ENCODE measurements at regions not wholly inside any gene's neighbourhood (a gene's known extent, or its start where the extent isn't known, plus 50 kb on each side); places are given as distances from the start of the nearest gene placed in this dataset.
A peak's percentile ranks its signal among the peaks of the same experiment; 100 is the strongest.

DNA sequence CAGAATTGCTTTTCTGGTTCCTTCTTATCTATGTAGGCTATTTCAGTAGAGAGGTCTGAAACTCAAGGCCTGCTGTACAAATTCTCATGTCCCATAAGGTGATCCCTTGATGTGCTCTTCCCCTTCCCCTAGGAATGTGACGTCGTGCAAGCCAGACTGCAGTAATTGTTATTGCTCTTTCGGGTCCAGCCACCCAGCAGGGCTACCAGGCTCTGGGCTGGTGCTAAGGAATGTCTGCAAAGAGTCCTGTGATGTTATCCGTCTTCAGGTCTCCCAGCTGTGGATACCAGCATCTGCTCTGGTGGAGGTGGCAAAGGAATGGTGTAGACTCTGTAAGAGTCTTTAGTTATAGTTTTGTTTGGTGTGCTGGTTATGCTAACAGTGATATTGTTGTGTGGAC, 378.7 kb downstream of the C4orf33 start:
- no peak overlapping the region for H3K4me2 ChIP-seq
- no peaks in the 10 kb centered on the region for H3K4me1 ChIP-seq (ENCODE audit: low read depth, poor library complexity, severe bottlenecking)
- no peak for TF ChIP-seq CTCF (conservative IDR thresholded peaks at IDR 0.05; ENCODE audit: low read depth, low read length)
- H3K79me2 ChIP-seq (ENCODE audit: insufficient read depth, low read depth): no peaks in the 10 kb centered on the region
- no peaks in the 10 kb centered on the region for H3K36me3 ChIP-seq (ENCODE audit: insufficient read depth)
- H3K27ac ChIP-seq: no peak overlapping the region
- H3K4me3 ChIP-seq (IDR thresholded peaks at IDR 0.05; ENCODE audit: insufficient read depth, low read depth, low read length): no peak overlapping the region
- no peak overlapping the region for H2AFZ ChIP-seq (ENCODE audit: low read depth)
- no peak overlapping the region for H3K9ac ChIP-seq
- no peaks in the 10 kb centered on the region for H3K27me3 ChIP-seq (ENCODE audit: insufficient read depth, low read depth)
- H4K20me1 ChIP-seq (ENCODE audit: insufficient read depth): no peaks in the 10 kb centered on the region

GRCh38 chr4:129481107-129481506, 385.2 kb downstream of the C4orf33 start:
- H3K4me1 ChIP-seq (ENCODE audit: low read depth, poor library complexity, severe bottlenecking): no peaks in the 10 kb centered on the region
- no peak overlapping the region for H3K9ac ChIP-seq
- no peak overlapping the region for H3K4me2 ChIP-seq
- no peaks in the 10 kb centered on the region for H3K79me2 ChIP-seq (ENCODE audit: insufficient read depth, low read depth)
- H4K20me1 ChIP-seq (ENCODE audit: insufficient read depth): no peaks in the 10 kb centered on the region
- H2AFZ ChIP-seq (ENCODE audit: low read depth): no peak overlapping the region
- H3K36me3 ChIP-seq (ENCODE audit: insufficient read depth): no peaks in the 10 kb centered on the region
- TF ChIP-seq CTCF (conservative IDR thresholded peaks at IDR 0.05; ENCODE audit: low read depth, low read length): no peak
- H3K4me3 ChIP-seq (IDR thresholded peaks at IDR 0.05; ENCODE audit: insufficient read depth, low read depth, low read length): no peak overlapping the region
- H3K27ac ChIP-seq: no peak overlapping the region
- H3K27me3 ChIP-seq (ENCODE audit: insufficient read depth, low read depth): no peaks in the 10 kb centered on the region

GRCh38 chr4:129488427-129488826, 392.5 kb downstream of the C4orf33 start:
- Histone ChIP-seq H3K4me1 (ENCODE audit: low read depth, poor library complexity, severe bottlenecking) (no peaks in the 10 kb centered on the region), H3K27me3 (ENCODE audit: insufficient read depth, low read depth) (no peaks in the 10 kb centered on the region), H3K4me3 (IDR thresholded peaks at IDR 0.05; ENCODE audit: insufficient read depth, low read depth, low read length) (no peak overlapping the region), H3K9ac (no peak overlapping the region), H4K20me1 (ENCODE audit: insufficient read depth) (no peaks in the 10 kb centered on the region), H3K4me2 (no peak overlapping the region), H3K36me3 (ENCODE audit: insufficient read depth) (no peaks in the 10 kb centered on the region), H2AFZ (ENCODE audit: low read depth) (no peak overlapping the region), H3K79me2 (ENCODE audit: insufficient read depth, low read depth) (no peaks in the 10 kb centered on the region), H3K27ac (no peak overlapping the region)
- no peak for TF ChIP-seq CTCF (conservative IDR thresholded peaks at IDR 0.05; ENCODE audit: low read depth, low read length)

DNA sequence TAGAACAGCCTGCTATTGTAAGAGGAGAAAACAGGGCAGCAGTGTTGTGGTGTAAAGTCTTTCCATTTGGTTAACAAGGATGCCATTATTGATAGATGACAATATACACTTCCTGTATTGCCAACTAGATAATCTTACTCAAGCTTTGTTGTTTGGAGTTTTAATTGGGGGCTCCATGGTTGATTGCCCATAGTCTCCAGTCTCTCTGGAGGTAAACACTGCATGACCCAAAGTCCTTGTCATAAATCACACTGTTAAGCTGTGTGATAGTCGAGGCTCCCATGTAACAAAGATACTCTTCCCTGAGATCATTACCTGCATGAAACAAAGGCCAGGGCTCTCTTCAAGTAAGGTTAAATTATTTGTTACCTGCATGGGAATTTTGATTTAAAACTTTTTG, 394.6 kb downstream of the C4orf33 start:
- Histone ChIP-seq H3K36me3 (ENCODE audit: insufficient read depth) (no peaks in the 10 kb centered on the region), H3K4me3 (IDR thresholded peaks at IDR 0.05; ENCODE audit: insufficient read depth, low read depth, low read length) (no peak overlapping the region), H4K20me1 (ENCODE audit: insufficient read depth) (no peaks in the 10 kb centered on the region), H3K27me3 (ENCODE audit: insufficient read depth, low read depth) (no peaks in the 10 kb centered on the region), H2AFZ (ENCODE audit: low read depth) (no peak overlapping the region), H3K4me2 (no peak overlapping the region), H3K9ac (no peak overlapping the region), H3K4me1 (ENCODE audit: low read depth, poor library complexity, severe bottlenecking) (no peaks in the 10 kb centered on the region), H3K27ac (no peak overlapping the region), H3K79me2 (ENCODE audit: insufficient read depth, low read depth) (no peaks in the 10 kb centered on the region)
- TF ChIP-seq CTCF (conservative IDR thresholded peaks at IDR 0.05; ENCODE audit: low read depth, low read length): no peak

GRCh38 chr4:129498626-129499025, 402.7 kb downstream of the C4orf33 start:
- no peaks in the 10 kb centered on the region for H3K79me2 ChIP-seq (ENCODE audit: insufficient read depth, low read depth)
- no peak overlapping the region for H3K4me3 ChIP-seq (IDR thresholded peaks at IDR 0.05; ENCODE audit: insufficient read depth, low read depth, low read length)
- H4K20me1 ChIP-seq (ENCODE audit: insufficient read depth): no peaks in the 10 kb centered on the region
- H3K9ac ChIP-seq: no peak overlapping the region
- H3K36me3 ChIP-seq (ENCODE audit: insufficient read depth): no peaks in the 10 kb centered on the region
- peaks cover 18% of the 10 kb centered on the region for H3K4me1 ChIP-seq (ENCODE audit: low read depth, poor library complexity, severe bottlenecking)
- peak overlapping the region; percentile 42 for H2AFZ ChIP-seq (ENCODE audit: low read depth)
- no peak for TF ChIP-seq CTCF (conservative IDR thresholded peaks at IDR 0.05; ENCODE audit: low read depth, low read length)
- H3K27me3 ChIP-seq (ENCODE audit: insufficient read depth, low read depth): no peaks in the 10 kb centered on the region
- H3K27ac ChIP-seq: no peak overlapping the region
- peak overlapping the region; percentile 43 for H3K4me2 ChIP-seq

Data from KMS-11 (cell line).